ENCODE measurements at regions not wholly inside any gene's neighbourhood (a gene's known extent, or its start where the extent isn't known, plus 50 kb on each side); places are given as distances from the start of the nearest gene placed in this dataset.

GRCh38 chr4:184950926-184951325 is 67.4 kb upstream of the HELT start:
- no peaks in the 10 kb centered on the region for H3K4me1 ChIP-seq (ENCODE audit: control insufficient read depth, low read depth, low read length)
- WGBS (ENCODE audit: extremely low coverage, insufficient coverage, low lambda C conversion rate) = no CpG with 5 or more reads among the region's 13 CpGs
- H3K27ac ChIP-seq (ENCODE audit: low read depth, low read length) = no peak overlapping the region
- no peaks in the 10 kb centered on the region for H3K27me3 ChIP-seq (ENCODE audit: insufficient read depth, low read length, poor library complexity)
- H4K8ac ChIP-seq (ENCODE audit: low read depth, low read length) = no peak overlapping the region
- no peaks in the 10 kb centered on the region for H3K79me1 ChIP-seq (ENCODE audit: low read length)
- H2BK15ac ChIP-seq (replicated peaks; ENCODE audit: low read depth) = no peak overlapping the region
- no peaks in the 10 kb centered on the region for H3K36me3 ChIP-seq (ENCODE audit: control insufficient read depth, insufficient read depth, low read length)
- no peak overlapping the region for H3K4ac ChIP-seq (ENCODE audit: low read depth, low read length)
- H3K4me2 ChIP-seq (ENCODE audit: low read length) = no peak overlapping the region
- H3K9ac ChIP-seq (ENCODE audit: low read length) = no peak overlapping the region
- no peaks in the 10 kb centered on the region for H3K79me2 ChIP-seq (ENCODE audit: control insufficient read depth, insufficient read depth, low read length)
- no peak overlapping the region for H3K23ac ChIP-seq (ENCODE audit: low read length)
- no peak overlapping the region for H3K4me3 ChIP-seq (ENCODE audit: low read length)
- H3K18ac ChIP-seq (ENCODE audit: low read length) = no peak overlapping the region
- H2BK5ac ChIP-seq (ENCODE audit: low read length) = no peak overlapping the region
- H4K5ac ChIP-seq (ENCODE audit: low read length) = no peak overlapping the region
- DNase-seq = no peak
- H2AK5ac ChIP-seq (ENCODE audit: low read length) = no peak overlapping the region
- H3K56ac ChIP-seq (ENCODE audit: low read length) = no peak overlapping the region
- H2BK120ac ChIP-seq (ENCODE audit: low read depth, low read length) = no peak overlapping the region

GRCh38 chr4:184951668-184952160 is 66.6 kb upstream of the HELT start:
- no peak overlapping the region for H3K4ac ChIP-seq (ENCODE audit: low read depth, low read length)
- no peak overlapping the region for H3K18ac ChIP-seq (ENCODE audit: low read length)
- no peaks in the 10 kb centered on the region for H3K36me3 ChIP-seq (ENCODE audit: control insufficient read depth, insufficient read depth, low read length)
- H3K27me3 ChIP-seq (ENCODE audit: insufficient read depth, low read length, poor library complexity) = no peaks in the 10 kb centered on the region
- H3K27ac ChIP-seq (ENCODE audit: low read depth, low read length) = no peak overlapping the region
- WGBS (ENCODE audit: extremely low coverage, insufficient coverage, low lambda C conversion rate) = no CpG with 5 or more reads among the region's 22 CpGs
- no peaks in the 10 kb centered on the region for H3K79me2 ChIP-seq (ENCODE audit: control insufficient read depth, insufficient read depth, low read length)
- no peak overlapping the region for H2BK5ac ChIP-seq (ENCODE audit: low read length)
- H4K8ac ChIP-seq (ENCODE audit: low read depth, low read length) = no peak overlapping the region
- H2AK5ac ChIP-seq (ENCODE audit: low read length) = no peak overlapping the region
- no peak overlapping the region for H4K5ac ChIP-seq (ENCODE audit: low read length)
- H3K4me3 ChIP-seq (ENCODE audit: low read length) = no peak overlapping the region
- H3K9ac ChIP-seq (ENCODE audit: low read length) = no peak overlapping the region
- H2BK15ac ChIP-seq (replicated peaks; ENCODE audit: low read depth) = no peak overlapping the region
- no peak overlapping the region for H3K56ac ChIP-seq (ENCODE audit: low read length)
- no peaks in the 10 kb centered on the region for H3K4me1 ChIP-seq (ENCODE audit: control insufficient read depth, low read depth, low read length)
- H3K23ac ChIP-seq (ENCODE audit: low read length) = no peak overlapping the region
- H2BK120ac ChIP-seq (ENCODE audit: low read depth, low read length) = no peak overlapping the region
- DNase-seq = no peak
- H3K4me2 ChIP-seq (ENCODE audit: low read length) = no peak overlapping the region
- no peaks in the 10 kb centered on the region for H3K79me1 ChIP-seq (ENCODE audit: low read length)

- Histone ChIP-seq H3K27me3 (ENCODE audit: insufficient read depth, low read length, poor library complexity) (no peaks in the 10 kb centered on the region), H3K9ac (ENCODE audit: low read length) (no peak overlapping the region), H3K36me3 (ENCODE audit: control insufficient read depth, insufficient read depth, low read length) (no peaks in the 10 kb centered on the region), H3K4me1 (ENCODE audit: control insufficient read depth, low read depth, low read length) (no peaks in the 10 kb centered on the region), H2BK120ac (ENCODE audit: low read depth, low read length) (no peak overlapping the region), H3K23ac (ENCODE audit: low read length) (no peak overlapping the region), H3K18ac (ENCODE audit: low read length) (no peak overlapping the region), H3K79me1 (ENCODE audit: low read length) (no peaks in the 10 kb centered on the region), H3K4me3 (ENCODE audit: low read length) (no peak overlapping the region), H4K5ac (ENCODE audit: low read length) (no peak overlapping the region), H3K4me2 (ENCODE audit: low read length) (no peak overlapping the region), H3K4ac (ENCODE audit: low read depth, low read length) (no peak overlapping the region), H3K79me2 (ENCODE audit: control insufficient read depth, insufficient read depth, low read length) (no peaks in the 10 kb centered on the region), H2BK15ac (replicated peaks; ENCODE audit: low read depth) (no peak overlapping the region), H3K27ac (ENCODE audit: low read depth, low read length) (no peak overlapping the region), H2AK5ac (ENCODE audit: low read length) (no peak overlapping the region), H3K56ac (ENCODE audit: low read length) (no peak overlapping the region), H4K8ac (ENCODE audit: low read depth, low read length) (no peak overlapping the region), H2BK5ac (ENCODE audit: low read length) (no peak overlapping the region)
- DNase-seq = no peak
- WGBS (ENCODE audit: extremely low coverage, insufficient coverage, low lambda C conversion rate) = no CpG with 5 or more reads among the region's 6 CpGs
Observed at GRCh38 chr4:184952522-184952921, 65.8 kb upstream of the HELT start.

GRCh38 chr4:184953421-184953945 is 64.8 kb upstream of the HELT start:
- Histone ChIP-seq H4K5ac (ENCODE audit: low read length) (no peak overlapping the region), H2BK5ac (ENCODE audit: low read length) (no peak overlapping the region), H3K27ac (ENCODE audit: low read depth, low read length) (no peak overlapping the region), H3K79me2 (ENCODE audit: control insufficient read depth, insufficient read depth, low read length) (no peaks in the 10 kb centered on the region), H3K36me3 (ENCODE audit: control insufficient read depth, insufficient read depth, low read length) (no peaks in the 10 kb centered on the region), H3K4ac (ENCODE audit: low read depth, low read length) (no peak overlapping the region), H3K23ac (ENCODE audit: low read length) (no peak overlapping the region), H4K8ac (ENCODE audit: low read depth, low read length) (no peak overlapping the region), H2AK5ac (ENCODE audit: low read length) (no peak overlapping the region), H3K4me1 (ENCODE audit: control insufficient read depth, low read depth, low read length) (no peaks in the 10 kb centered on the region), H2BK15ac (replicated peaks; ENCODE audit: low read depth) (no peak overlapping the region), H3K27me3 (ENCODE audit: insufficient read depth, low read length, poor library complexity) (no peaks in the 10 kb centered on the region), H3K4me3 (ENCODE audit: low read length) (no peak overlapping the region), H3K56ac (ENCODE audit: low read length) (no peak overlapping the region), H3K4me2 (ENCODE audit: low read length) (no peak overlapping the region), H3K9ac (ENCODE audit: low read length) (no peak overlapping the region), H3K18ac (ENCODE audit: low read length) (no peak overlapping the region), H3K79me1 (ENCODE audit: low read length) (no peaks in the 10 kb centered on the region), H2BK120ac (ENCODE audit: low read depth, low read length) (no peak overlapping the region)
- no peak for DNase-seq
- no CpG with 5 or more reads among the region's 8 CpGs for WGBS (ENCODE audit: extremely low coverage, insufficient coverage, low lambda C conversion rate)

- Histone ChIP-seq H2BK15ac (replicated peaks; ENCODE audit: low read depth) (no peak overlapping the region), H3K4me3 (ENCODE audit: low read length) (no peak overlapping the region), H4K5ac (ENCODE audit: low read length) (no peak overlapping the region), H2BK120ac (ENCODE audit: low read depth, low read length) (no peak overlapping the region), H4K8ac (ENCODE audit: low read depth, low read length) (no peak overlapping the region), H3K27ac (ENCODE audit: low read depth, low read length) (no peak overlapping the region), H3K4ac (ENCODE audit: low read depth, low read length) (no peak overlapping the region), H3K27me3 (ENCODE audit: insufficient read depth, low read length, poor library complexity) (no peaks in the 10 kb centered on the region), H3K4me2 (ENCODE audit: low read length) (no peak overlapping the region), H2AK5ac (ENCODE audit: low read length) (no peak overlapping the region), H3K23ac (ENCODE audit: low read length) (no peak overlapping the region), H3K79me2 (ENCODE audit: control insufficient read depth, insufficient read depth, low read length) (no peaks in the 10 kb centered on the region), H3K4me1 (ENCODE audit: control insufficient read depth, low read depth, low read length) (no peaks in the 10 kb centered on the region), H3K56ac (ENCODE audit: low read length) (no peak overlapping the region), H3K79me1 (ENCODE audit: low read length) (no peaks in the 10 kb centered on the region), H2BK5ac (ENCODE audit: low read length) (no peak overlapping the region), H3K36me3 (ENCODE audit: control insufficient read depth, insufficient read depth, low read length) (no peaks in the 10 kb centered on the region), H3K18ac (ENCODE audit: low read length) (no peak overlapping the region), H3K9ac (ENCODE audit: low read length) (no peak overlapping the region)
- WGBS (ENCODE audit: extremely low coverage, insufficient coverage, low lambda C conversion rate) = no CpG with 5 or more reads among the region's 9 CpGs
- DNase-seq = no peak
Observed at GRCh38 chr4:184953971-184954370, 64.3 kb upstream of the HELT start.

GRCh38 chr4:184954482-184954881 is 63.8 kb upstream of the HELT start:
- Histone ChIP-seq H3K4ac (ENCODE audit: low read depth, low read length) (no peak overlapping the region), H3K4me2 (ENCODE audit: low read length) (no peak overlapping the region)
- no CpG with 5 or more reads among the region's 12 CpGs for WGBS (ENCODE audit: extremely low coverage, insufficient coverage, low lambda C conversion rate)

More at GRCh38 chr4:184954482-184954881, 63.8 kb upstream of the HELT start:
- Histone ChIP-seq H2BK15ac (replicated peaks; ENCODE audit: low read depth) (no peak overlapping the region), H3K36me3 (ENCODE audit: control insufficient read depth, insufficient read depth, low read length) (no peaks in the 10 kb centered on the region), H4K5ac (ENCODE audit: low read length) (no peak overlapping the region), H4K8ac (ENCODE audit: low read depth, low read length) (no peak overlapping the region), H3K27ac (ENCODE audit: low read depth, low read length) (no peak overlapping the region), H3K27me3 (ENCODE audit: insufficient read depth, low read length, poor library complexity) (no peaks in the 10 kb centered on the region), H2AK5ac (ENCODE audit: low read length) (no peak overlapping the region), H3K79me2 (ENCODE audit: control insufficient read depth, insufficient read depth, low read length) (no peaks in the 10 kb centered on the region), H3K18ac (ENCODE audit: low read length) (no peak overlapping the region), H3K56ac (ENCODE audit: low read length) (no peak overlapping the region), H2BK120ac (ENCODE audit: low read depth, low read length) (no peak overlapping the region), H3K4me1 (ENCODE audit: control insufficient read depth, low read depth, low read length) (no peaks in the 10 kb centered on the region), H2BK5ac (ENCODE audit: low read length) (no peak overlapping the region), H3K23ac (ENCODE audit: low read length) (no peak overlapping the region), H3K9ac (ENCODE audit: low read length) (no peak overlapping the region), H3K79me1 (ENCODE audit: low read length) (no peaks in the 10 kb centered on the region), H3K4me3 (ENCODE audit: low read length) (no peak overlapping the region)
- DNase-seq = no peak
